HUDEP-2 (cell line): ENCODE measurements at regions not wholly inside any gene's neighbourhood (a gene's known extent, or its start where the extent isn't known, plus 50 kb on each side); places are given as distances from the start of the nearest gene placed in this dataset.
"Not testable (repeated sequence)": the region's sequence is repeated elsewhere in the genome, so short reads cannot be mapped to it uniquely, and the experiment has no call there.

Experiments
- DNase-seq, 76 experiments: peaks; one replicate each; lab custom pipeline; 2025; ENCODE audit not compliant: unreplicated experiment in 76 of 76; lab: John Stamatoyannopoulos, UW

DNA sequence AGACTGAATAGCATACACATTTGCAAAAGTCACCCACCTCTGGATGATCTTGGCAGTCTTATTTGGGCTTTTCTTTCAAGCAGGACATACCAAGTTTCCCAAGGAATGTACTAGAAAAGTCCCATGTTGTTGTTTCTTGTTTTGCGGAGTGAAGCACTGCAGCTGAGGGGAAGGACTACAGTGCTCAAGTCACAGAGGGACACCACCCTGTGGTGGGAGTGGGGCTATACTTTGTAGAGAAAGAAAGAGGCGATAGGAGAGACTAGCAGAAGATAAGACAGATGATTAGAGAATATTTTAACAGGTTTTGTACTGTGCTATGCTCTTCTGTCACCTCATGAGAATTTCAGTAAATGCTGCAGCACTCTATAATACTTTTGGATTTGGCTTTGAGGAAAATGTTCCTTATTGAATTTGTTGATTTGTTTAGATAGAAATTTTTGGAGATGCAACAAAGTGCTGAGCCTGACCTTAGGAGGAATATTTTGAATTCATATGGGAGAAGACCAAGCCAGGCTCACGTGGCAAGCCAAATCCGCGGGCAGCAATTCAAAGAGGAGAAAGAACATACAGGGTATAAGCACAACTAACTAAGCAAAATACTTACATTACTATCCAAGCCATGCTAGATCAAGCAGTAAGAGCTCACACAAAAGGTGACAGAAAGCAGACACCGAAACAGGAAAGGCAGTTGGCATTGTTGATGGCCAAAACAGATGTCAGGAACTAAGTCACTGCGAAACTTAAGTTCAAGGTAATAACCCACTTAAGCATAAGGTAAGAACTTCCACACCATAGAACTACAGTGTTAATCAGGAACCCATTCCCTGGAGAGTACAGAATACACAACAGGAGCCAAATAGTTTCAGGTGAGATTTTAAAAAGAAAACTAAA, 280.3 kb upstream of the INTU start:
- no peak for DNase-seq

DNA sequence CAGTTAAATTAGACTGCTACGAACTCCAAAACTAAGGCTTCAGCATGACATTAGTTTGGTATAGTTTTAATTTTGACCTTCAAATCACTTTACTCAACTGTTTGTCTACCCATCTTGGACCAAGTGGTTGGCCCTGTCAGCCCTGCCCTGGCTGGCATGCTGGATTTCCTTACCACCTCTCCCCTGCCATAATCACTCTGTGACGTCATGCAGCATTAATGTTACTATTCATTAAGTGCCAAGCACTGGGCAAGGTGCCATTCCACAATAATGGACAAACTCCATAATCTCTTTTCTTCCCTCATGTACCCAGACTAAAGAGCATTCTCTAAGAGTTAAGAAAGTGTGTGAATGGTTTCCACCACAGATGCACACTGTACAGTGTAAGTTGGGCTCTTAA, 277.0 kb upstream of the INTU start:
- DNase-seq: no peak

DNA sequence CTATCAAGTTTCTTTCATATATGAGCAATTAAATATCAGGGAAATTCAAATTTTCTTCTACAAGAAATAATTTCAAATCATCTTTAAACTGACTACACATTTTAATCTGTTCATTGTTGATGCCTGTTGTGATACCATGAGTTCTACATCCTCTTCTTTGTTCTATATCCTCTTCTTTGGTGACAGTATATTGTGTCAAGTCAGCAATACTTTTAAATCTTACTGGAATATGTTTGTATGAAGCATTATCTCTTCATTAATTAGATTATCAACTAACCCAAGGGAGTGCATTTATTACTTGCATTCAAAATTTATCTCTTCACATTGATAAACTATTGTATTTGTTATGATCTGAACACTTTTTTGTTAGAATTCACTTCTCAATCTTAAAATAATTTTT, 275.0 kb upstream of the INTU start:
- DNase-seq: no peak

DNA sequence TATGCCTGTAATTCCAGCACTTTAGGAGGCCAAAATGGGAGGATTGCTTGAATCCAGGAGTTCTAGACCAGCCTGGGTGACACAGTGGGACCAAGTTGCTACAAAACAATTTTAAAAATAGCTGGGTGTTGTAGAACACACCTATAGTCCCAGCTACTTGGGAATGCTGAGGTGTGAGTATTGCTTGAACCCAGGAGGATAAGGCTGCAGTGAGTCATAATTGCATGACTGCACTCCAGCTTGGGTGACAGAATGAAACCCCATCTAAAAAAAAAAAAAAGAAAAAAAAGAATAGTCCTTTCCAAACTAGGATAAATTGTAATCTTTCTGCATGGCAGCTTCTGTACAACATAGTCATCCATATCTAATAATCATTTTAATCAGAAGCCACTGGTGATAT, 270.1 kb upstream of the INTU start:
- no peak for DNase-seq

DNA sequence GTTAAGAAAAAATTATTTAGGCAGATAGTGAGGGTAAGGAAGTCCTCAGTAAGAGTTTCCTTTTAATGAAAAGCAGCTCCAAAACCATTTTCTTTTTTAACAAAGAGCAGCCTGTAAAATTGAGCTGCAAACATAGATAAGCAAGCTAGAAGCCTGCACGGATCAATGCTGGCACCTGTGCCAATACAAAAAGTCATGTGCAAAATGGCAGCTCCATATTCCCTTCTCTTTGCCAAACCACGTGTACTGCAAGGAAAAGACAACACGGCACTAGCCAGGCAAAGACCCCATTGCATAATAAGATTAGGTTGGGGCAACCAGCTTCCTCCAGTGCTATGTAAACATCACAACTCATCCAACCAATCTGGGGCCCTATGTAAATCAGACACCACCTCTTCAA, 268.4 kb upstream of the INTU start:
- DNase-seq: no peak

DNA sequence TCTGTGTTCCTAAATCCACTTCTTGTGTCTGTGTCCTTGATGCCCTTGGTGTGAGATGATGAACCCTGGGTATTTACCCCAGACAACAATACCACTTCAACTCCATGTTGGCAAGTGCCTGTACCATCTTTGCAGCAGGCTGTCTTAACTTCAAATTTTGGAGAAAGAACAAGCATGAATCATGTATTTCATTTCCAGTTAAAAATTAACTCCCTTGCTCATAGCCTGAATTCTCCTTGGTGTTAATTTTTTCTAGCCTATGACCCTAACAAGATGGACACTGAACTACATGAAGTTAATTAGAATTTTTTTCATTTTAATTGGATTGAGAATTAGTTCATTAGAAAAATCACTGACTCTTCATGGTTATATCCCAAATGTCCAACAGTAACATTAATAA, 267.8 kb upstream of the INTU start:
- no peak for DNase-seq

DNA sequence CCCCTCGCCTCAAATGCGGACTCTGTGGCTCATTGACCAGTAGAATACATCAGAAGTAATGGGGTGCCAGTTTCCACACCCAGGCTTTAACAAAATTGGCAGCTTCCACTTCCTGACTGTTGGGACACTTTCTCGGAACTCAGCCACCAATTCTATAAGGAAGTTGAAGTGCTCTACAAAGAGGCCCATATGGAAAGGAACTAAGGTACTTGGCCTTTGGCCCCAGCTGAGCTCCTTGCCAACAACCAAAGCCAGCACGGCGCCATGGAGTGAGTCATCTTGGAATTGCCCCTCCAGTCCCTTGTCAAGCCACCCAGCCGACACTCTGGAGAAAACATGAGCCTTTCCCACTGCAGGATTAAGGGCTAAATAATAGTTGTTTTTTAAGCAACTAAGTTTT, 262.2 kb upstream of the INTU start:
- no peak for DNase-seq

DNA sequence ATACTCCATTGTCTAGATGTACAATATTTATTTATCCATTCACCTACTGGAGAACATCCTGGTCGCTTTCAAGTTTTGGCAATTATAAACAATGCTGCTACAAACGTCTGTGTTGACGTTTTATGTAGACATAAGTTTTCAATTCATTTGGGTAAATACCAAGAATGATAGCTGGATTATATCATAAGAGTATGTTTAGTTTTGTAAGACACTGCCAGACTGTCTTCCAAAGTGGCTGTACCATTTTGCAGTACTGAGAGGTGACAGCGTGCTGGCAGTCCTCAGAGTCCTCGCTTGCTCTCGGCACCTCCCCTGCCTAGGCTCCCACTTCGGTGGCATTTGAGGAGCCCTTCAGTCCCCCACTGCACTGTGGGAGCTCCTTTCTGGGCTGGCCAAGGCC, 253.3 kb upstream of the INTU start:
- no peak for DNase-seq

DNA sequence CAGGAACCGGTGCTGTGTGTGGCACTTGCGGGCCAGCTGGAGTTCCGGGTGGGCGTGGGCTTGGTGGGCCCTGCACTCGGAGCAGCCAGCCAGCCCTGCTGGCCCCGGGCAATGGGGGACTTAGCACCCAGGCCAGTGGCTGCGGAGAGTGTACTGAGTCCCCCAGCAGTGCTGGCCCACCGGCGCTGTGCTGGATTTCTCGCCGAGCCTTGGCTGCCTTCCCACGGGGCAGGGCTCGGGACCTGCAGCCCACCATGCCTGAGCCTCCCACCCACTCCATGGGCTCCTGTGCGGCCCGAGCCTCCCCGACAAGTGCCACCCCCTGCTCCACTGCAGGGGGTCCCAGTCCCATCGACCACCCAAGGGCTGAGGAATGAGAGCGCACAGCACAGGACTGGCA, 252.8 kb upstream of the INTU start:
- not testable (repeated sequence) for DNase-seq

DNA sequence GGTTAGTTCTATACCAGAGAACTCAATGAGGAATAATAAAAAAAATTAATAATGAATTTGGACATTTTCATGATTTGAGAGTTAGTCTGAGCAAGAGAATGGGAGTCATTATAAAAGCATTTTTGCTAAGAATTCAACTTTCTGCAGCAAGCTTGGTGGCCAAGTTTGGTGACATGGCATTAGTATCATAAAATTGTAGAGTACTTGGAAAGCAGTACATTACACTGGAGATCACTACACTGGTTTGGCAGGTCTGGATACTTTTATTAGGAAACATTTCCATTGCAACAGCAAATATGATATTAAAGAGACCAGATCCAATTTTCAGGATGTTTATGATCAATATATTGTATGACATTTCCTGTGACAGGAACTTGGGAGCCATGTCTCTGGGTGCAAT, 249.1 kb upstream of the INTU start:
- no peak for DNase-seq

DNA sequence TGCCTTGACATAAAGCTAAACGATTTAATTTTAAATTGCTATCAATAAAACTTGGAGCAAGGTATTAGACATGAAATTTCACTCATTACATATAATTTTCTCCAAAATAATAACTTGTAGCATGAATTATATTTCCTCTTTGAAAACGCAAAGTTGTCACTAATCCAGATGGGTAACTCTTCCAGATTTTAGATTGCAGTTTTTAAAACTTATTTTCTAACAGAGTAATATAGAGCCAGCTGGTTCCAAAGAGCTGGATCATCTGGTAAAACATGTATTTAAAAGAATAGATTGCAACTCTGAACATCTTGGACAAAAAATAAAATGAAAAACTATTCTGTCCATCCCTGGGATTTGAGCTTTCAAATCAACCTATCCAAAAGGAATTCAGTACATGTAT, 238.2 kb upstream of the INTU start:
- DNase-seq: no peak

DNA sequence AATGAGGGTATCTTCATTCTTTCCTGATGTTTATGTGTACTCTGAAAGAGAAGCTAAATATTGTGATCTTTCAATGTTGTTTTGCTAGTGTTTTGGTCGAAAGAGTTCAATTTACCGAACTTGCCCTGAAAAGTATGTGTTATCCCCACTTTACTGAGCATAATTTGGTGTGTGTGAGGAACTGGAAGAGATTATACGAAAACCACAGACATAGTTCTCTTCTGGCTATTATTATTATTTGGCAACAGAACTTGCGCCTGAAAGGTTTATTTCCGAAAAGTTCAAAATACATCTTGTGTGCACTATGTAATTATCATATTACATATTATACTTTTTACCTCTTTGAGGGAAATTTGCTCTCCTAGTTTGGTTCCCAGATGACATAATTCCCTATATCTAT, 232.5 kb upstream of the INTU start:
- DNase-seq: no peak

DNA sequence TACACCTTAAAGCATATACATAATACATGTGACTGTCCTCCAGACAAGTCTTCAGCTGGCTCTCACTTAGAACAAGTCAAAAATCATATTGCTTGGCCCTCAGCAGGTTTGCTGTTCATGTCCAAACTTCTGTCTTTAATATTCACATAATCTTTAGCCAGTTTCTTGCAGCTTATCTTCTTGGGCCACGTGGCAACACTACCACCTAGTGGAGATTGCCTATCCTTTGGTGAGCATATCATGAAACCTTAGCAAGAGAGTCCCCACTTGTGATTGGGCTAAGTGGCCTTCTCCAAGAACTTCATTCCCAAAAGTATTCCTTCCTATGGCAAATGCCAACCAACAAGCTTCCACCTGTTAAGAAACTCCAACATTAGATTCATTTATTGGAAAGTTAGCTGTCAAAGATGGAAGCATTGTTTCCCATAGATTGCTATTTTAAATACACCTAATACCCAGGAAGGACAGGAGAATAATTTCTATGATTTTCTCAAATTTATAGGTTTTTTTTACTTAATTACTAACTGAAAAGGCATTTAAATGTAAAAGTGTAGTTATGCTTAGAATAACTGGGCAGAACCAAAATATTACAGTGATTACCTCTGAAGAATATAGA, 231.9 kb upstream of the INTU start:
- peak in 68 of 76 experiments; percentile 1 to 68 (median 34) for DNase-seq

DNA sequence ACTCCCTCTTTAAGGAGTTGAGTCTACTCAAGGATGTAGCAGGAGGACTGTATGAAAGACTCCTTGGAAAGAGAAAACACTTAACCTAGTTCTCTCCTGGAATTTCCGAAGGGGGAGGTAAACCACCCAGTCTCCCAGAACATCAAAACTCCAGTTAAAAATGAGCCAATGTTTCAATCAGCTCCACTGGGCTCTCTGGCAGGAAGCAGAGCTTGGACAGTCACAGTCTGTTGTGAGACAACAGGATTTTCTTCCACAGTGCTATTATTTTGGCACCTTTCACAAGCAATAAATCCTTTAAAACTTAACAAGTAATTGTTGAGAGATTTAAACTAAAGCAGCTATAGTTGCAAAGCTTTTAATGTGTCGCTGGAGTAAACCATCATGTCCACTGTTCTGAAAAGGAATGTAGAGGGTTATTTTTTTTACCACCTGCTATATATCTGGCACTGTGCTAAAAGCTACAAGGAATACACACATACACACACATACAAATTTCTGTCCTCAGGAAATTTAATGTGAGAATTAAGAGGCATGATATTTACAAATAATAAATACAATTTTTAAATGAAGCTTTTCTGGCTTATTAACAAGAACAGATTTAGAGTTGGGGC, 229.2 kb upstream of the INTU start:
- DNase-seq: no peak

DNA sequence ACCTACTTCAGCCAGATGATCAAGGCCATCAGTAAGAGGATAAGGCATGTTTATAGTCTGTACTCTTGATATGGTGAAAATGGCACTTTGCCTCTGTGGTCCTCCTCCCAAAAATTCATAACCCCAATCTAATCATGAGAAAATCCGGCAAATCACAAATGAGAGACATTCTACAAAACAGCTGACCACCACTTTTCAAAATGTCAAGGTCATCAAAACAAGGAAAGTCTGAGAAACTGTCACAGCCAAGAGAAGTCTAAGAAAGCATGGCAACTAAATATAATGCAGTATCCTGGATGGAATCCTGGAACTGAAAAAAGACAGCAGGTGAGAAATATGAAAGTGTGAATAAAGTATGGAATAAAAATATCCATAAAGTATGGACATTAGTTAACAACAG, 226.6 kb upstream of the INTU start:
- DNase-seq: no peak

DNA sequence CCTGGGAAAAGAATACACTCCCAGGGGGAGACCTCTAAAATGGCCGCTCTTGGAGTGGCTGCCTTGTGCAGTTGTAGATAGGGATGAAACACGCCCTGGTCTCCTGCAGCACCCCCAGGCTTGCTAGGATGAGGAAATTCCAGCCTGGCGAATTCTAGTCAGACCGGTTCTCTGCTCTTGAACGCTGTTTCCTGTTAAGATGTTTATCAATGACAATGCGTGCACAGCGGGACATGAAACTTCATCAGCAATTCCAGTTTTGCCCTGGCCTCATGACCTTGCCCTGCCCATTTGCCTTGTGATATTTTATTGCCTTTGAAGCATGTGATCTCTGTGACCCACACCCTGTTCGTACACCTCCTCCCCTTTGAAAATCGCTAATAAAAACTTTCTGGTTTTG, 225.2 kb upstream of the INTU start:
- DNase-seq: not testable (repeated sequence)

DNA sequence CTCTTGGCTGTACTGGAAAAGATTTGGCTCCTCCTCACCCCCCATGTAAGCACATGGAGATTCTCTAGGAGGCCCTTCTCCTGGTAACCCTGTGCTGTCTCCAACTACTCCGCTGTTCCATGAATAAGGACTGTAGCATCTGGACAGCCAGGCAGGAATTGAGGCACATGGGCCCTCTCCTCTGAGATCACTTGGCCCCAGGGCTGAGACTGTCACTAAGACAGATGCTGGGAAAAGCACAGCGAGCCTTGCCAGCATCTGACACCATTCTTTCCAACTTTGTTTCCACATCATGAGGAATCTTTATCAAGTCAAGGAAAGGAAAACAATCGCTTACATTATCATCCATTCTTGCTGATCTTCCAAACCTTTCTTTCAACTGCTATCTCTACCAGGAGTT, 222.6 kb upstream of the INTU start:
- no peak for DNase-seq

DNA sequence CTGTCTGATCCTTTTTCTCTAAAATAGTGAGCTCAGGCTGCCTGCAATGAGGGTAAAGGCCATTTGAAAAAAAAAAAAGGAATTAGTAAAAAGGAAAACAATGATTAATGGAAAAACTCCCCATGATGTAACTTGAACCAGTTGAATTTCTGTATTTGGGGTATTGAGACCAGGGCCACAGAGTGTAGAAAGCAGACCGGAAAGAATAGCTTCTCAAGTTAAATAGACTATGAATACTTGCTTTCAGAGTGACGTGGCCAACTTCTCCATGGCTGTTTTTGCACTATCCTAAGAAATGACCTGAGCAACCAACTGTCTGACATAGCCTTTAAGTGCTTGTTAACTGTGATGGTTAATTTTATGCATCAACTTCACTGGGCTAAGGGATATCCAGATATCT, 222.1 kb upstream of the INTU start:
- DNase-seq: no peak

DNA sequence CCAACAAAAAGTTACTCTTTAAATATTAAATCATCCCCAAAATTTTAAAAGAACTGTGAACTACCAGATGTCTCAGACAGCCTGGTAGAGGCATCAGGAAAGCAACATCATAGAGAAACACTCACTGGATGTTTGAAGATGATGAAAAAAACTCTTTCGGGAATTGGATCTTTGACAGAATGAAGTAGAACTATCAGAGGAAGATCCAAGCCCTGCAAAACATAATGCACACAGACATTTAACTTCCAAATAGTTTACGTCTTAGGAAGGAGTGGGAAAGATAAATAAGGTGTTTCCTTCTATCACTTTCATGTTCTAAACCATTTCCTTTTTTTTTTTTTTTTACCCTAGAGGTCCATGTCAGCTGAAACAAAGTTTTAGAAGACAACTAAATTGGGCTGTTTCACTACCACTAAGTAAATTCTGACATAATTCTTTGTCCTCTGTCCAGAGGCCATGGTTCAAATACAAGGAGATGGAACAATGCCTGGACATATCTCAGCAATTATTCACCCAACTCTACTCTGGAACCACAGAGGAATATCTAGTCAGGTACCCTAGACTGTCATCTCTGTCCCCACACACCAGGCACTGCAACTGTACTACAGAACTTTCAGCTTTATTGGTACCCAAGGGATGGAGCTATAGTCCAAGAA, 217.7 kb upstream of the INTU start:
- no peak for DNase-seq

DNA sequence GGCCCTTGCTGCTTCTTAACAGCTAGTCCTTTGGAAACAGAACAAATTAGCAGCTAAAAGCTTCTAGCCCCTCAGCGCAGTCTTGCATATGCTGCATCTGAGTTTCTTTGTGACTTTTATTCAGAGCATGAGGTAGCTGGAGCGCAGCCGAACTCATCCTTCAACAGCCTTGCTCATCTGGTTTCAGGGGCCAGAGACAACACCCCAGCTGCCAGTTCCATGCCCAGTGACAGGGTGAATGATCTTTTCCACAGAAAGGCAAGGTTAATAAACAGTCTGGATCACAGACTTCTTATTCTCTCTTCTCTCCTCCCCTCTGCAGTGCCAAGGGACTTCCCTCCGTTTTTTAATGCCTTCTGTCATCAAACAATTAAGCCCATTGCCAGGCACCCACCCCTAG, 216.6 kb upstream of the INTU start:
- no peak for DNase-seq

DNA sequence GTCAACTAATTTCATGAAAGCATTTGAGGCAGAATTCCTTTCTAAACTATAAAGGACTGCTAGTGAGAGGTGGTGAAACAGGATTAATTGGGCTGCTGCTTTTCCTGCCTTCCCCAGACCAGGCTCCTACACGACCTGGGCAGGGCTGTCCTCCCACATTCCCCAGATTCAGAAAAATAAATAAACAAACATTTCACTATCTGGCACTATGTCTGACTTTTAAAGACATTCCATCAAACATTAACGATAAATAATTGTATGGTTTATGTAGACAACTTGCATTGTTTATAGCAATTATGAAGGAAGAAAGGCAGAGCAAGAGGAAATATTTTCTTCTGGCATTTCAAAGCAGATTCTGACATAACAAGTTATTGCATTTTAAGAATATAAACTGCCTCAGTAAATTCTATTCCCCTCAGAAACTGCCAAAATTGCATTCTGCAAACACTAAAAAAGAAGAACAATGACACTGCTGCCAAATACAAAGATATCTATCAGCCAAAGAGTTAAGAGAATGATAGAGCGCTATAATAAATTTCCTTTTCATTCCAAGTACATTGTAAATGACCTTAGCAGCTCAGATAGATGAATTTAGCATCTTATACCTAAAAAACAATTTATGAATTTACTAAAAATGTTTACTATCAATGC, 214.7 kb upstream of the INTU start:
- no peak for DNase-seq
